ENCODE measurements at regions not wholly inside any gene's neighbourhood (a gene's known extent, or its start where the extent isn't known, plus 50 kb on each side); places are given as distances from the start of the nearest gene placed in this dataset.

GRCh38 chr4:20486433-20486832 lies 213.8 kb upstream of the PACRGL start:
- Histone ChIP-seq H3K79me2 (ENCODE audit: low read length) (no peaks in the 10 kb centered on the region), H4K20me1 (ENCODE audit: low read length) (no peaks in the 10 kb centered on the region), H3K27me3 (ENCODE audit: low read length) (no peaks in the 10 kb centered on the region), H3K36me3 (ENCODE audit: low read depth, low read length) (peaks cover 5% of the 10 kb centered on the region; the same call in 1 of the 2 replicates), H3K9ac (ENCODE audit: low read length) (no peak overlapping the region), H3F3A (ENCODE audit: low read length, unreplicated experiment) (no peaks in the 10 kb centered on the region), H3K4me1 (ENCODE audit: insufficient read depth, low read length) (peaks cover 22% of the 10 kb centered on the region), H3K4me2 (ENCODE audit: low read length) (no peak overlapping the region), H3K27ac (ENCODE audit: low read length) (no peak overlapping the region), H3K4me3 (ENCODE audit: low read length) (no peak overlapping the region), H3K9me2 (replicated peaks; ENCODE audit: low read length) (no peaks in the 10 kb centered on the region), H3K9me3 (ENCODE audit: low read length) (no peaks in the 10 kb centered on the region), H2AFZ (ENCODE audit: low read length) (no peak overlapping the region)
- DNase-seq (peak; percentile 29), ATAC-seq (no peak)
- intact Hi-C loops (cut with micrococcal nuclease): no loop called here
- TF ChIP-seq EZH2phosphoT487 (IDR thresholded peaks at IDR 0.05; ENCODE audit: borderline replicate concordance, low read length): no peak
- no peak for TF ChIP-seq EZH2 (IDR thresholded peaks at IDR 0.05; ENCODE audit: low read length, unreplicated experiment)
- no peak for TF ChIP-seq CTCF (conservative IDR thresholded peaks at IDR 0.05; ENCODE audit: low read depth, low read length)
- POLR2A ChIA-PET (ENCODE audit: unreplicated experiment): interaction anchor here (0.6 kb wide), 1 partner anchor 121 kb away, joined by 5 read pairs; no protein-coding TSS in a partner anchor
- CTCF ChIA-PET: no interaction called here
- no TSS peak for BruUV-seq (replicated peaks)

- DNase-seq (no peak), ATAC-seq (no peak)
- Histone ChIP-seq H4K20me1 (ENCODE audit: low read length) (no peaks in the 10 kb centered on the region), H2AFZ (ENCODE audit: low read length) (no peak overlapping the region), H3K9me3 (ENCODE audit: low read length) (no peaks in the 10 kb centered on the region), H3K9ac (ENCODE audit: low read length) (no peak overlapping the region), H3K27ac (ENCODE audit: low read length) (no peak overlapping the region), H3K36me3 (ENCODE audit: low read depth, low read length) (peaks cover 10% of the 10 kb centered on the region; the same call in 1 of the 2 replicates), H3K4me3 (ENCODE audit: low read length) (no peak overlapping the region), H3K79me2 (ENCODE audit: low read length) (no peaks in the 10 kb centered on the region), H3K9me2 (replicated peaks; ENCODE audit: low read length) (no peaks in the 10 kb centered on the region), H3K27me3 (ENCODE audit: low read length) (no peaks in the 10 kb centered on the region), H3F3A (ENCODE audit: low read length, unreplicated experiment) (no peaks in the 10 kb centered on the region), H3K4me1 (ENCODE audit: insufficient read depth, low read length) (peaks cover 22% of the 10 kb centered on the region), H3K4me2 (ENCODE audit: low read length) (no peak overlapping the region)
- CTCF ChIA-PET: no interaction called here
- POLR2A ChIA-PET (ENCODE audit: unreplicated experiment): no interaction called here
- TF ChIP-seq CTCF (conservative IDR thresholded peaks at IDR 0.05; ENCODE audit: low read depth, low read length) (no peak), EZH2phosphoT487 (IDR thresholded peaks at IDR 0.05; ENCODE audit: borderline replicate concordance, low read length) (no peak), EZH2 (IDR thresholded peaks at IDR 0.05; ENCODE audit: low read length, unreplicated experiment) (no peak)
- intact Hi-C loops (cut with micrococcal nuclease): no loop called here
- BruUV-seq (replicated peaks): no TSS peak
Measured at GRCh38 chr4:20487446-20487845, 212.8 kb upstream of the PACRGL start.

- ATAC-seq: peak; percentile 29; the same call in 1 of the 2 replicates
- Histone ChIP-seq H3K79me2 (ENCODE audit: low read length) (no peaks in the 10 kb centered on the region), H3K4me2 (ENCODE audit: low read length) (no peak overlapping the region), H3K4me3 (ENCODE audit: low read length) (no peak overlapping the region), H3K9me3 (ENCODE audit: low read length) (no peaks in the 10 kb centered on the region), H3K27me3 (ENCODE audit: low read length) (no peaks in the 10 kb centered on the region), H4K20me1 (ENCODE audit: low read length) (no peaks in the 10 kb centered on the region), H2AFZ (ENCODE audit: low read length) (no peak overlapping the region), H3K9me2 (replicated peaks; ENCODE audit: low read length) (no peaks in the 10 kb centered on the region), H3K9ac (ENCODE audit: low read length) (no peak overlapping the region), H3K27ac (ENCODE audit: low read length) (no peak overlapping the region), H3F3A (ENCODE audit: low read length, unreplicated experiment) (no peaks in the 10 kb centered on the region), H3K4me1 (ENCODE audit: insufficient read depth, low read length) (peaks cover 22% of the 10 kb centered on the region), H3K36me3 (ENCODE audit: low read depth, low read length) (peaks cover 10% of the 10 kb centered on the region; the same call in 1 of the 2 replicates)
- CTCF ChIA-PET: no interaction called here
- TF ChIP-seq EZH2 (IDR thresholded peaks at IDR 0.05; ENCODE audit: low read length, unreplicated experiment) (no peak), EZH2phosphoT487 (IDR thresholded peaks at IDR 0.05; ENCODE audit: borderline replicate concordance, low read length) (no peak), CTCF (conservative IDR thresholded peaks at IDR 0.05; ENCODE audit: low read depth, low read length) (no peak)
- no TSS peak for BruUV-seq (replicated peaks)
- peak; percentile 47 for DNase-seq
- intact Hi-C loops (cut with micrococcal nuclease): no loop called here
- POLR2A ChIA-PET (ENCODE audit: unreplicated experiment): no interaction called here
Measured at GRCh38 chr4:20487852-20488251, 212.4 kb upstream of the PACRGL start.
